Smooth muscle cell (in vitro differentiated cells): ENCODE measurements at regions not wholly inside any gene's neighbourhood (a gene's known extent, or its start where the extent isn't known, plus 50 kb on each side); places are given as distances from the start of the nearest gene placed in this dataset.

Experiments
- DNase-seq: peaks from one replicate; lab custom pipeline; 2025; ENCODE audit not compliant: unreplicated experiment; lab: John Stamatoyannopoulos, UW
- H2AFZ ChIP-seq: fragments of 200-600 bp; sonication (generic); 2 replicates; pipeline ENCODE4 v1.6.0; 2016; ENCODE audit warnings: antibody characterized with exemption, low read depth, mild to moderate bottlenecking
- H3F3A ChIP-seq: fragments of 200-600 bp; sonication (generic); 2 replicates; pipeline ENCODE4 v1.6.0; 2017; ENCODE audit warnings: antibody characterized with exemption, low read depth
- H3K27ac ChIP-seq: fragments of 200-600 bp; sonication (generic); 2 replicates; pipeline ENCODE4 v1.5.1; 2016; ENCODE audit warnings: low read depth, mild to moderate bottlenecking
- H3K27me3 ChIP-seq: fragments of 200-600 bp; sonication (generic); 2 replicates; pipeline ENCODE4 v1.6.1; 2016; ENCODE audit warnings: low read depth, mild to moderate bottlenecking
- H3K36me3 ChIP-seq: fragments of 200-600 bp; sonication (generic); 2 replicates; pipeline ENCODE4 v1.5.1; 2016; ENCODE audit warnings: low read depth
- H3K4me1 ChIP-seq: fragments of 200-600 bp; sonication (generic); 2 replicates; pipeline ENCODE4 v1.5.1; 2016; ENCODE audit warnings: low read depth
- H3K4me2 ChIP-seq: fragments of 200-600 bp; sonication (generic); 2 replicates; pipeline ENCODE4 v1.6.0; 2016; ENCODE audit warnings: mild to moderate bottlenecking
- H3K4me3 ChIP-seq: fragments of 200-600 bp; sonication (generic); 2 replicates; pipeline ENCODE4 v1.5.1; 2016; ENCODE audit warnings: mild to moderate bottlenecking
- H3K79me2 ChIP-seq: fragments of 200-600 bp; sonication (generic); 2 replicates; pipeline ENCODE4 v1.6.0; 2016; ENCODE audit warnings: low read depth, mild to moderate bottlenecking
- H3K9ac ChIP-seq: fragments of 200-600 bp; sonication (generic); 2 replicates; pipeline ENCODE4 v1.6.0; 2016; ENCODE audit warnings: low read depth
- H3K9me3 ChIP-seq: fragments of 200-600 bp; sonication (generic); replicated peaks from 2 replicates; pipeline ENCODE4 v1.5.1; 2016; ENCODE audit warnings: low read depth
- H4K20me1 ChIP-seq: fragments of 200-600 bp; sonication (generic); 2 replicates; pipeline ENCODE4 v1.6.0; 2016; ENCODE audit warnings: low read depth
- WGBS: methylation state at CpG from one replicate; pipeline ENCODE4 v1.1.7; 2016; ENCODE audit warnings: low lambda C conversion rate; 5-methylcytosine and 5-hydroxymethylcytosine counted together
- TF ChIP-seq, protein P1 (sequence below): fragments of 200-600 bp; sonication (generic); IDR thresholded peaks from 2 replicates; pipeline ENCODE4 v1.5.1; 2017; ENCODE audit warnings: borderline replicate concordance, mild to moderate bottlenecking, antibody characterized with exemption; ENCODE audit not compliant: insufficient read depth, poor library complexity, severe bottlenecking

DNA sequence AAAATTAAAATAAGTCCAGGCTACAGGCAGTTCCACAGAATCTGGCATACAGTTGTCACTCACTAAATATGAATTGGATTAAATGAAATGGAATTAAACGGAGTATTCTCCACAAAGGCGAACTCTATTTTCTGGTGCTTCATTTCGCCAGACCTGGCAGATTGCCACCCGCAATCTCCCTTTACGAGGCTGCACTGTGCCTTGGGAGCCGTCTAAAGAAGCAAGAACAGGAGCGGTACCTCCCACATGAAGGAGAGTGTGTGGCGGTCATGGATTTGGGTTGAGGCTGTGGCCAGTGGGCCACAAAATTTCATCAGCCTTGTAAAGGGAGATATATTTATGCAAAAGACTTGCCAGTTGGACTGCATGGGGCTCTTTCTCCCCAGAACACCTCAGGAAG is 151.0 kb downstream of the OSR1 start:
- no peak overlapping the region for H2AFZ ChIP-seq
- no peaks in the 10 kb centered on the region for H3K9me3 ChIP-seq
- no peaks in the 10 kb centered on the region for H3K36me3 ChIP-seq
- H3F3A ChIP-seq, result no peaks in the 10 kb centered on the region
- H3K27me3 ChIP-seq, result no peaks in the 10 kb centered on the region
- no peaks in the 10 kb centered on the region for H3K79me2 ChIP-seq
- TF ChIP-seq, protein P1, sequence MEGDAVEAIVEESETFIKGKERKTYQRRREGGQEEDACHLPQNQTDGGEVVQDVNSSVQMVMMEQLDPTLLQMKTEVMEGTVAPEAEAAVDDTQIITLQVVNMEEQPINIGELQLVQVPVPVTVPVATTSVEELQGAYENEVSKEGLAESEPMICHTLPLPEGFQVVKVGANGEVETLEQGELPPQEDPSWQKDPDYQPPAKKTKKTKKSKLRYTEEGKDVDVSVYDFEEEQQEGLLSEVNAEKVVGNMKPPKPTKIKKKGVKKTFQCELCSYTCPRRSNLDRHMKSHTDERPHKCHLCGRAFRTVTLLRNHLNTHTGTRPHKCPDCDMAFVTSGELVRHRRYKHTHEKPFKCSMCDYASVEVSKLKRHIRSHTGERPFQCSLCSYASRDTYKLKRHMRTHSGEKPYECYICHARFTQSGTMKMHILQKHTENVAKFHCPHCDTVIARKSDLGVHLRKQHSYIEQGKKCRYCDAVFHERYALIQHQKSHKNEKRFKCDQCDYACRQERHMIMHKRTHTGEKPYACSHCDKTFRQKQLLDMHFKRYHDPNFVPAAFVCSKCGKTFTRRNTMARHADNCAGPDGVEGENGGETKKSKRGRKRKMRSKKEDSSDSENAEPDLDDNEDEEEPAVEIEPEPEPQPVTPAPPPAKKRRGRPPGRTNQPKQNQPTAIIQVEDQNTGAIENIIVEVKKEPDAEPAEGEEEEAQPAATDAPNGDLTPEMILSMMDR, result no peak
- WGBS, result 66% methylated on average over 8 of the region's 8 CpGs
- no peak overlapping the region for H3K4me2 ChIP-seq
- H3K4me1 ChIP-seq, result no peaks in the 10 kb centered on the region
- H3K27ac ChIP-seq, result no peak overlapping the region
- H4K20me1 ChIP-seq, result no peaks in the 10 kb centered on the region
- no peak for DNase-seq
- no peak overlapping the region for H3K9ac ChIP-seq
- no peak overlapping the region for H3K4me3 ChIP-seq

GRCh38 chr2:19205983-19206533 is 152.4 kb downstream of the OSR1 start:
- Histone ChIP-seq H3K4me1 (no peaks in the 10 kb centered on the region), H3K9ac (no peak overlapping the region), H3K9me3 (no peaks in the 10 kb centered on the region), H3K4me2 (no peak overlapping the region), H3K27ac (no peak overlapping the region), H3K27me3 (no peaks in the 10 kb centered on the region), H4K20me1 (no peaks in the 10 kb centered on the region), H2AFZ (no peak overlapping the region), H3K4me3 (no peak overlapping the region), H3F3A (no peaks in the 10 kb centered on the region), H3K36me3 (no peaks in the 10 kb centered on the region), H3K79me2 (no peaks in the 10 kb centered on the region)
- no peak for DNase-seq
- WGBS, result 87% methylated on average over 4 of the region's 4 CpGs
- TF ChIP-seq, protein P1, result no peak

DNA sequence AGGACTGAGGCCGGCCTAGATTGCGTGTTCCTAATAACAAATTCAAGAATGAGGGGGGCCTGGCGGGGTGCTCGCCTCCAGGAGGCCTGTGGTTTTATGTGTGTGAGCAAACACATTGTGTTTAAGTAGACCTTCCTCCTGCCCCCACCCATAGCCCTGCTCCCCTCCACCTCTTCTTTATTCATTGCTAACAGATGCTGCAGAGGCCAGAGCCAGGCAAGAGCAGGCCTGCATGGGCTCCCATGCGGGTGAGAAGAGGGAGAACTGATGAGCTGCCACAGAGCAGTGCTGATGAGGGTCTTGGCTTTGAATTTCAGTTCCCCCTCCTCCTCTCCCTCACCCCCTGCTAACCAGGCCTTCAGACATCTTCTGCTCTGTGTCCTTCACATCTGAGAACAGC is 154.6 kb downstream of the OSR1 start:
- Histone ChIP-seq H3K4me1 (no peaks in the 10 kb centered on the region), H3K9ac (no peak overlapping the region), H3K4me3 (no peak overlapping the region), H3K9me3 (no peaks in the 10 kb centered on the region), H3K27me3 (no peaks in the 10 kb centered on the region), H3F3A (no peaks in the 10 kb centered on the region), H3K4me2 (no peak overlapping the region), H3K27ac (no peak overlapping the region), H2AFZ (no peak overlapping the region), H4K20me1 (no peaks in the 10 kb centered on the region), H3K79me2 (no peaks in the 10 kb centered on the region), H3K36me3 (no peaks in the 10 kb centered on the region)
- no peak for DNase-seq
- WGBS, result 95% methylated on average over 5 of the region's 5 CpGs
- TF ChIP-seq, protein P1, result no peak

- Histone ChIP-seq H3K27me3 (no peaks in the 10 kb centered on the region), H3F3A (no peaks in the 10 kb centered on the region), H3K9me3 (no peaks in the 10 kb centered on the region), H3K4me3 (no peak overlapping the region), H3K4me1 (no peaks in the 10 kb centered on the region), H3K9ac (no peak overlapping the region), H3K27ac (no peak overlapping the region), H3K79me2 (no peaks in the 10 kb centered on the region), H3K36me3 (peaks cover 6% of the 10 kb centered on the region), H4K20me1 (no peaks in the 10 kb centered on the region), H3K4me2 (no peak overlapping the region), H2AFZ (no peak overlapping the region)
- TF ChIP-seq, protein P1, result no peak
- 97% methylated on average over 4 of the region's 4 CpGs for WGBS
- DNase-seq, result no peak
These were observed 156.4 kb downstream of the OSR1 start for GRCh38 chr2:19201911-19202462.
